Liver (tissue), 8 donors: ENCODE measurements at regions not wholly inside any gene's neighbourhood (a gene's known extent, or its start where the extent isn't known, plus 50 kb on each side); places are given as distances from the start of the nearest gene placed in this dataset.
"Not testable (repeated sequence)": the region's sequence is repeated elsewhere in the genome, so short reads cannot be mapped to it uniquely, and the experiment has no call there.

Experiments
- DNase-seq: peaks from one replicate; pipeline ENCODE4 v3.0.0-alpha.2; 2017; ENCODE audit warnings: low spot score
- H3K27ac ChIP-seq, 2 donors: one replicate each; pipeline ENCODE4 v1.7.0; 2013; ENCODE audit warnings: inconsistent platforms in 2 of 2, low read length in 2 of 2, control low read depth in 1 of 2, low read depth in 1 of 2, mild to moderate bottlenecking in 1 of 2
- H3K27me3 ChIP-seq, 4 donors: one replicate each; pipeline versions ENCODE4 v1.6.1 to v1.7.0; 2013; ENCODE audit warnings: low read length in 3 of 4, inconsistent platforms in 1 of 4, mild to moderate bottlenecking in 1 of 4, moderate library complexity in 1 of 4; ENCODE audit not compliant: control insufficient read depth in 4 of 4, insufficient read depth in 4 of 4
- H3K36me3 ChIP-seq, 4 donors: one replicate each; pipeline versions ENCODE4 v1.6.1 to v1.7.0; 2013; ENCODE audit warnings: low read length in 3 of 4, mild to moderate bottlenecking in 3 of 4, low read depth in 1 of 4, moderate library complexity in 1 of 4; ENCODE audit not compliant: control insufficient read depth in 4 of 4, insufficient read depth in 3 of 4
- H3K4me1 ChIP-seq, 4 donors: one replicate each; pipeline versions ENCODE4 v1.6.1 to v1.7.0; 2013; ENCODE audit warnings: low read length in 3 of 4, mild to moderate bottlenecking in 3 of 4, moderate library complexity in 1 of 4; ENCODE audit not compliant: control insufficient read depth in 4 of 4, insufficient read depth in 4 of 4
- H3K4me3 ChIP-seq, 3 donors: one replicate each; pipeline versions ENCODE4 v1.6.1 to v1.7.0; 2013; ENCODE audit warnings: low read length in 3 of 3, control low read depth in 1 of 3, low read depth in 1 of 3, mild to moderate bottlenecking in 1 of 3
- H3K9ac ChIP-seq, 2 donors: one replicate each; pipeline ENCODE4 v1.7.0; 2013; ENCODE audit warnings: low read length in 2 of 2, mild to moderate bottlenecking in 2 of 2, moderate library complexity in 2 of 2, control low read depth in 1 of 2, low read depth in 1 of 2
- H3K9me3 ChIP-seq, 4 donors: one replicate each; pipeline versions ENCODE4 v1.6.1 to v1.7.0; 2013; ENCODE audit warnings: low read length in 3 of 4; ENCODE audit not compliant: control insufficient read depth in 4 of 4
- EGR1 ChIP-seq, 2 donors: IDR thresholded peaks; 2 replicates each; pipeline ENCODE4 v1.6.1; 2016 to 2018; ENCODE audit warnings: antibody characterized with exemption in 2 of 2, low read depth in 2 of 2
- FOXA1 ChIP-seq: IDR thresholded peaks from 2 replicates; pipeline ENCODE4 v1.6.1; 2016; ENCODE audit warnings: antibody characterized with exemption
- GABPA ChIP-seq, 2 donors: IDR thresholded peaks in 1 of 2; conservative IDR thresholded peaks in 1 of 2; 2 replicates each; pipeline ENCODE4 v1.6.1; 2016; ENCODE audit warnings: antibody characterized with exemption in 2 of 2, mild to moderate bottlenecking in 1 of 2, moderate library complexity in 1 of 2
- HNF4A ChIP-seq, 2 donors: conservative IDR thresholded peaks; 2 replicates each; pipeline ENCODE4 v1.6.1; 2016; ENCODE audit warnings: antibody characterized with exemption in 2 of 2, mild to moderate bottlenecking in 2 of 2
- HNF4G ChIP-seq: IDR thresholded peaks from 2 replicates; pipeline ENCODE4 v1.6.1; 2016; ENCODE audit warnings: antibody characterized with exemption
- JUND ChIP-seq, 2 donors: IDR thresholded peaks; 2 replicates each; pipeline ENCODE4 v1.6.1; 2016; ENCODE audit warnings: antibody characterized with exemption in 2 of 2
- NR2F2 ChIP-seq: IDR thresholded peaks from 2 replicates; pipeline ENCODE4 v1.6.1; 2016; ENCODE audit warnings: antibody characterized with exemption
- RAD21 ChIP-seq, 2 donors: IDR thresholded peaks; 2 replicates each; pipeline ENCODE4 v1.6.1; 2016; ENCODE audit warnings: antibody characterized with exemption in 2 of 2, mild to moderate bottlenecking in 2 of 2
- RXRA ChIP-seq, 2 donors: IDR thresholded peaks; 2 replicates each; pipeline ENCODE4 v1.6.1; 2017 to 2018; ENCODE audit warnings: antibody characterized with exemption in 2 of 2, mild to moderate bottlenecking in 1 of 2
- SP1 ChIP-seq: IDR thresholded peaks from 2 replicates; pipeline ENCODE4 v1.6.1; 2018; ENCODE audit warnings: antibody characterized with exemption, mild to moderate bottlenecking
- TAF1 ChIP-seq: conservative IDR thresholded peaks from 2 replicates; pipeline ENCODE4 v1.6.1; 2016; ENCODE audit warnings: antibody characterized with exemption, mild to moderate bottlenecking
- YY1 ChIP-seq: IDR thresholded peaks from 2 replicates; pipeline ENCODE4 v1.6.1; 2016; ENCODE audit warnings: antibody characterized with exemption, mild to moderate bottlenecking
- WGBS: extraction: QIAGEN DNeasy Blood & Tissue Kit; methylation state at CpG from one replicate; pipeline ENCODE4 v1.1.7; 2013; 5-methylcytosine and 5-hydroxymethylcytosine counted together
- TF ChIP-seq, protein P1 (sequence below): IDR thresholded peaks from 2 replicates; pipeline ENCODE4 v1.6.1; 2016; ENCODE audit warnings: antibody characterized with exemption
- TF ChIP-seq, protein P2 (sequence below): IDR thresholded peaks from 2 replicates; pipeline ENCODE4 v1.6.1; 2016; ENCODE audit warnings: antibody characterized with exemption
- TF ChIP-seq, protein P3 (sequence below): IDR thresholded peaks from 2 replicates; pipeline ENCODE4 v1.6.1; 2016; ENCODE audit warnings: antibody characterized with exemption
- TF ChIP-seq, protein P4 (sequence below): fragments of 150-350 bp; IDR thresholded peaks from 2 replicates; pipeline ENCODE4 v1.5.1; 2017; ENCODE audit warnings: improper control_type of control experiment, low read depth, low read length; ENCODE audit not compliant: missing input control
- TF ChIP-seq, protein P5 (sequence below): IDR thresholded peaks from 2 replicates; pipeline ENCODE4 v1.6.1; 2016; ENCODE audit warnings: antibody characterized with exemption, mild to moderate bottlenecking
- donor health status: healthy.
- donor health status: healthy.
- donor health status: healthy.
- donor health status: healthy.
- donor health status: healthy.

GRCh38 chr6:14415452-14415851 is 297.9 kb downstream of the CD83 start:
- DNase-seq = no peak
- Histone ChIP-seq H3K27ac (no peak overlapping the region), H3K9ac (no peak overlapping the region), H3K9me3 (no peaks in the 10 kb centered on the region), H3K4me3 (no peak overlapping the region), H3K36me3 (no peaks in the 10 kb centered on the region), H3K4me1 (no peaks in the 10 kb centered on the region), H3K27me3 (no peaks in the 10 kb centered on the region)
- TF ChIP-seq HNF4A (conservative IDR thresholded peaks at IDR 0.05) = no peak
- TF ChIP-seq HNF4G = no peak
- TF ChIP-seq, protein P1, sequence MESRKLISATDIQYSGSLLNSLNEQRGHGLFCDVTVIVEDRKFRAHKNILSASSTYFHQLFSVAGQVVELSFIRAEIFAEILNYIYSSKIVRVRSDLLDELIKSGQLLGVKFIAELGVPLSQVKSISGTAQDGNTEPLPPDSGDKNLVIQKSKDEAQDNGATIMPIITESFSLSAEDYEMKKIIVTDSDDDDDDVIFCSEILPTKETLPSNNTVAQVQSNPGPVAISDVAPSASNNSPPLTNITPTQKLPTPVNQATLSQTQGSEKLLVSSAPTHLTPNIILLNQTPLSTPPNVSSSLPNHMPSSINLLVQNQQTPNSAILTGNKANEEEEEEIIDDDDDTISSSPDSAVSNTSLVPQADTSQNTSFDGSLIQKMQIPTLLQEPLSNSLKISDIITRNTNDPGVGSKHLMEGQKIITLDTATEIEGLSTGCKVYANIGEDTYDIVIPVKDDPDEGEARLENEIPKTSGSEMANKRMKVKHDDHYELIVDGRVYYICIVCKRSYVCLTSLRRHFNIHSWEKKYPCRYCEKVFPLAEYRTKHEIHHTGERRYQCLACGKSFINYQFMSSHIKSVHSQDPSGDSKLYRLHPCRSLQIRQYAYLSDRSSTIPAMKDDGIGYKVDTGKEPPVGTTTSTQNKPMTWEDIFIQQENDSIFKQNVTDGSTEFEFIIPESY = no peak
- TF ChIP-seq GABPA (IDR thresholded peaks at IDR 0.05 in 1 of 2, conservative IDR thresholded peaks at IDR 0.05 in 1 of 2) = no peak
- WGBS = 96% methylated on average over 3 of the region's 3 CpGs

GRCh38 chr6:14417377-14417776 is 299.8 kb downstream of the CD83 start:
- H3K9ac ChIP-seq = no peak overlapping the region
- DNase-seq = no peak
- no peaks in the 10 kb centered on the region for H3K27me3 ChIP-seq
- H3K9me3 ChIP-seq = no peaks in the 10 kb centered on the region
- H3K4me3 ChIP-seq = no peak overlapping the region
- 92% methylated on average over 2 of the region's 2 CpGs for WGBS
- no peak for TF ChIP-seq HNF4G
- TF ChIP-seq GABPA (IDR thresholded peaks at IDR 0.05 in 1 of 2, conservative IDR thresholded peaks at IDR 0.05 in 1 of 2) = no peak
- no peak for TF ChIP-seq RXRA (IDR thresholded peaks at IDR 0.05)
- no peak for TF ChIP-seq TAF1
- no peak for TF ChIP-seq RAD21 (IDR thresholded peaks at IDR 0.05)
- TF ChIP-seq SP1 = no peak
- no peak for TF ChIP-seq FOXA1
- no peaks in the 10 kb centered on the region for H3K4me1 ChIP-seq
- no peak overlapping the region for H3K27ac ChIP-seq
- no peaks in the 10 kb centered on the region for H3K36me3 ChIP-seq

- 93% methylated on average over 7 of the region's 7 CpGs for WGBS
- H3K4me1 ChIP-seq = not testable (repeated sequence)
Observed at GRCh38 chr6:14419224-14419623, 301.7 kb downstream of the CD83 start.

GRCh38 chr6:14422061-14422460 is 304.5 kb downstream of the CD83 start:
- Histone ChIP-seq H3K27ac (no peak overlapping the region), H3K4me3 (no peak overlapping the region), H3K9me3 (no peaks in the 10 kb centered on the region), H3K4me1 (no peaks in the 10 kb centered on the region), H3K27me3 (no peaks in the 10 kb centered on the region), H3K9ac (no peak overlapping the region), H3K36me3 (no peaks in the 10 kb centered on the region)
- 87% methylated on average over 6 of the region's 6 CpGs for WGBS
- no peak for DNase-seq
- TF ChIP-seq, protein P2, sequence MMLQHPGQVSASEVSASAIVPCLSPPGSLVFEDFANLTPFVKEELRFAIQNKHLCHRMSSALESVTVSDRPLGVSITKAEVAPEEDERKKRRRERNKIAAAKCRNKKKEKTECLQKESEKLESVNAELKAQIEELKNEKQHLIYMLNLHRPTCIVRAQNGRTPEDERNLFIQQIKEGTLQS = no peak
- TF ChIP-seq SP1 (no peak), FOXA1 (no peak), EGR1 (IDR thresholded peaks at IDR 0.05; ENCODE audit: low read depth in 2 of 2) (no peak), YY1 (no peak), NR2F2 (no peak), HNF4G (no peak), RAD21 (IDR thresholded peaks at IDR 0.05) (no peak), GABPA (IDR thresholded peaks at IDR 0.05 in 1 of 2, conservative IDR thresholded peaks at IDR 0.05 in 1 of 2) (no peak), RXRA (IDR thresholded peaks at IDR 0.05) (no peak), TAF1 (no peak), JUND (IDR thresholded peaks at IDR 0.05) (no peak), HNF4A (conservative IDR thresholded peaks at IDR 0.05) (no peak)
- TF ChIP-seq, protein P3, sequence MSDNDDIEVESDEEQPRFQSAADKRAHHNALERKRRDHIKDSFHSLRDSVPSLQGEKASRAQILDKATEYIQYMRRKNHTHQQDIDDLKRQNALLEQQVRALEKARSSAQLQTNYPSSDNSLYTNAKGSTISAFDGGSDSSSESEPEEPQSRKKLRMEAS = no peak
- TF ChIP-seq, protein P4, sequence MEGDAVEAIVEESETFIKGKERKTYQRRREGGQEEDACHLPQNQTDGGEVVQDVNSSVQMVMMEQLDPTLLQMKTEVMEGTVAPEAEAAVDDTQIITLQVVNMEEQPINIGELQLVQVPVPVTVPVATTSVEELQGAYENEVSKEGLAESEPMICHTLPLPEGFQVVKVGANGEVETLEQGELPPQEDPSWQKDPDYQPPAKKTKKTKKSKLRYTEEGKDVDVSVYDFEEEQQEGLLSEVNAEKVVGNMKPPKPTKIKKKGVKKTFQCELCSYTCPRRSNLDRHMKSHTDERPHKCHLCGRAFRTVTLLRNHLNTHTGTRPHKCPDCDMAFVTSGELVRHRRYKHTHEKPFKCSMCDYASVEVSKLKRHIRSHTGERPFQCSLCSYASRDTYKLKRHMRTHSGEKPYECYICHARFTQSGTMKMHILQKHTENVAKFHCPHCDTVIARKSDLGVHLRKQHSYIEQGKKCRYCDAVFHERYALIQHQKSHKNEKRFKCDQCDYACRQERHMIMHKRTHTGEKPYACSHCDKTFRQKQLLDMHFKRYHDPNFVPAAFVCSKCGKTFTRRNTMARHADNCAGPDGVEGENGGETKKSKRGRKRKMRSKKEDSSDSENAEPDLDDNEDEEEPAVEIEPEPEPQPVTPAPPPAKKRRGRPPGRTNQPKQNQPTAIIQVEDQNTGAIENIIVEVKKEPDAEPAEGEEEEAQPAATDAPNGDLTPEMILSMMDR = no peak
- TF ChIP-seq, protein P5, sequence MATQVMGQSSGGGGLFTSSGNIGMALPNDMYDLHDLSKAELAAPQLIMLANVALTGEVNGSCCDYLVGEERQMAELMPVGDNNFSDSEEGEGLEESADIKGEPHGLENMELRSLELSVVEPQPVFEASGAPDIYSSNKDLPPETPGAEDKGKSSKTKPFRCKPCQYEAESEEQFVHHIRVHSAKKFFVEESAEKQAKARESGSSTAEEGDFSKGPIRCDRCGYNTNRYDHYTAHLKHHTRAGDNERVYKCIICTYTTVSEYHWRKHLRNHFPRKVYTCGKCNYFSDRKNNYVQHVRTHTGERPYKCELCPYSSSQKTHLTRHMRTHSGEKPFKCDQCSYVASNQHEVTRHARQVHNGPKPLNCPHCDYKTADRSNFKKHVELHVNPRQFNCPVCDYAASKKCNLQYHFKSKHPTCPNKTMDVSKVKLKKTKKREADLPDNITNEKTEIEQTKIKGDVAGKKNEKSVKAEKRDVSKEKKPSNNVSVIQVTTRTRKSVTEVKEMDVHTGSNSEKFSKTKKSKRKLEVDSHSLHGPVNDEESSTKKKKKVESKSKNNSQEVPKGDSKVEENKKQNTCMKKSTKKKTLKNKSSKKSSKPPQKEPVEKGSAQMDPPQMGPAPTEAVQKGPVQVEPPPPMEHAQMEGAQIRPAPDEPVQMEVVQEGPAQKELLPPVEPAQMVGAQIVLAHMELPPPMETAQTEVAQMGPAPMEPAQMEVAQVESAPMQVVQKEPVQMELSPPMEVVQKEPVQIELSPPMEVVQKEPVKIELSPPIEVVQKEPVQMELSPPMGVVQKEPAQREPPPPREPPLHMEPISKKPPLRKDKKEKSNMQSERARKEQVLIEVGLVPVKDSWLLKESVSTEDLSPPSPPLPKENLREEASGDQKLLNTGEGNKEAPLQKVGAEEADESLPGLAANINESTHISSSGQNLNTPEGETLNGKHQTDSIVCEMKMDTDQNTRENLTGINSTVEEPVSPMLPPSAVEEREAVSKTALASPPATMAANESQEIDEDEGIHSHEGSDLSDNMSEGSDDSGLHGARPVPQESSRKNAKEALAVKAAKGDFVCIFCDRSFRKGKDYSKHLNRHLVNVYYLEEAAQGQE = no peak

More at GRCh38 chr6:14419224-14419623, 301.7 kb downstream of the CD83 start:
- not testable (repeated sequence) for DNase-seq, H3K9me3 ChIP-seq, H3K36me3 ChIP-seq, H3K4me3 ChIP-seq, H3K9ac ChIP-seq, H3K27ac ChIP-seq, H3K27me3 ChIP-seq
